DND-41 (cell line): ENCODE measurements at regions not wholly inside any gene's neighbourhood (a gene's known extent, or its start where the extent isn't known, plus 50 kb on each side); places are given as distances from the start of the nearest gene placed in this dataset.

Experiments
- CTCF ChIP-seq: IDR thresholded peaks from 2 replicates; pipeline ENCODE4 v1.5.1; 2012; ENCODE audit warnings: borderline replicate concordance, low read length, moderate library complexity, mild to moderate bottlenecking; ENCODE audit not compliant: poor library complexity, severe bottlenecking; ENCODE audit errors: extremely low read depth
- EZH2 ChIP-seq: IDR thresholded peaks from 3 replicates; pipeline ENCODE4 v1.6.1; 2012; ENCODE audit warnings: borderline replicate concordance, low read depth, mild to moderate bottlenecking, moderate library complexity, low read length, inconsistent platforms; ENCODE audit not compliant: severe bottlenecking

GRCh38 chr6:84450018-84450417, 222.6 kb upstream of the CEP162 start:
- TF ChIP-seq CTCF, result no peak
- no peak for TF ChIP-seq EZH2
